ENCODE measurements at regions not wholly inside any gene's neighbourhood (a gene's known extent, or its start where the extent isn't known, plus 50 kb on each side); places are given as distances from the start of the nearest gene placed in this dataset.
"Not testable (repeated sequence)": the region's sequence is repeated elsewhere in the genome, so short reads cannot be mapped to it uniquely, and the experiment has no call there.

- intact Hi-C loops (cut with micrococcal nuclease; ENCODE audit: unreplicated experiment) = no loop called here
- no peaks in the 10 kb centered on the region for H3K36me3 ChIP-seq (ENCODE audit: insufficient read depth, low read length)
- POLR2A ChIA-PET = no interaction called here
- TF ChIP-seq EZH2phosphoT487 (IDR thresholded peaks at IDR 0.05; ENCODE audit: borderline replicate concordance, low read depth, low read length) (no peak), CTCF (conservative IDR thresholded peaks at IDR 0.05; ENCODE audit: low read length) (no peak)
- no peaks in the 10 kb centered on the region for H3K9me2 ChIP-seq (ENCODE audit: insufficient read depth, low read length)
- peaks cover 6% of the 10 kb centered on the region for H3K4me1 ChIP-seq (ENCODE audit: insufficient read depth, low read length, poor library complexity, severe bottlenecking)
- H3K4me3 ChIP-seq (ENCODE audit: low read depth, low read length, poor library complexity, severe bottlenecking) = no peak overlapping the region
- no peaks in the 10 kb centered on the region for H4K20me1 ChIP-seq (ENCODE audit: insufficient read depth, low read length)
- peak; percentile 10 for DNase-seq (ENCODE audit: low spot score)
- no peak overlapping the region for H2AFZ ChIP-seq (ENCODE audit: low read length)
- no peaks in the 10 kb centered on the region for H3K9me3 ChIP-seq (ENCODE audit: low read length)
- CTCF ChIA-PET (ENCODE audit: unreplicated experiment) = no interaction called here
- H3K4me2 ChIP-seq (ENCODE audit: low read length) = no peak overlapping the region
- no peaks in the 10 kb centered on the region for H3K79me2 ChIP-seq (ENCODE audit: insufficient read depth, low read depth, low read length)
- H3K27ac ChIP-seq (ENCODE audit: low read depth, low read length, poor library complexity, severe bottlenecking) = no peak overlapping the region
- BruUV-seq (replicated peaks) = no TSS peak
These were observed 211.6 kb downstream of the RAP2B start for GRCh38 chr3:153373606-153374005.

- H3K36me3 ChIP-seq (ENCODE audit: insufficient read depth, low read length); H3K79me2 ChIP-seq (ENCODE audit: insufficient read depth, low read depth, low read length); H3K4me2 ChIP-seq (ENCODE audit: low read length); intact Hi-C loops (cut with micrococcal nuclease; ENCODE audit: unreplicated experiment); H2AFZ ChIP-seq (ENCODE audit: low read length); H4K20me1 ChIP-seq (ENCODE audit: insufficient read depth, low read length); H3K27ac ChIP-seq (ENCODE audit: low read depth, low read length, poor library complexity, severe bottlenecking); DNase-seq (ENCODE audit: low spot score); BruUV-seq (replicated peaks); CTCF ChIA-PET (ENCODE audit: unreplicated experiment); H3K9me2 ChIP-seq (ENCODE audit: insufficient read depth, low read length); H3K4me1 ChIP-seq (ENCODE audit: insufficient read depth, low read length, poor library complexity, severe bottlenecking); H3K9me3 ChIP-seq (ENCODE audit: low read length); POLR2A ChIA-PET; H3K4me3 ChIP-seq (ENCODE audit: low read depth, low read length, poor library complexity, severe bottlenecking): not testable (repeated sequence)
These were observed 216.3 kb downstream of the RAP2B start for GRCh38 chr3:153378366-153378765.

GRCh38 chr3:153379516-153379915, 217.5 kb downstream of the RAP2B start:
- no peaks in the 10 kb centered on the region for H4K20me1 ChIP-seq (ENCODE audit: insufficient read depth, low read length)
- H3K36me3 ChIP-seq (ENCODE audit: insufficient read depth, low read length) = no peaks in the 10 kb centered on the region
- H3K79me2 ChIP-seq (ENCODE audit: insufficient read depth, low read depth, low read length) = no peaks in the 10 kb centered on the region
- no peak overlapping the region for H3K27ac ChIP-seq (ENCODE audit: low read depth, low read length, poor library complexity, severe bottlenecking)
- no peaks in the 10 kb centered on the region for H3K9me2 ChIP-seq (ENCODE audit: insufficient read depth, low read length)
- BruUV-seq (replicated peaks) = no TSS peak
- H3K4me1 ChIP-seq (ENCODE audit: insufficient read depth, low read length, poor library complexity, severe bottlenecking) = no peaks in the 10 kb centered on the region
- intact Hi-C loops (cut with micrococcal nuclease; ENCODE audit: unreplicated experiment) = no loop called here
- no peak overlapping the region for H3K4me2 ChIP-seq (ENCODE audit: low read length)
- H3K9me3 ChIP-seq (ENCODE audit: low read length) = no peaks in the 10 kb centered on the region
- no peak overlapping the region for H2AFZ ChIP-seq (ENCODE audit: low read length)
- ChIA-PET POLR2A (interaction anchor here (0.7 kb wide), 1 partner anchor 11 kb away, joined by 3 read pairs; no protein-coding TSS in a partner anchor), CTCF (ENCODE audit: unreplicated experiment) (no interaction called here)
- no peak overlapping the region for H3K4me3 ChIP-seq (ENCODE audit: low read depth, low read length, poor library complexity, severe bottlenecking)
- DNase-seq (ENCODE audit: low spot score) = no peak
- TF ChIP-seq CTCF (conservative IDR thresholded peaks at IDR 0.05; ENCODE audit: low read length) = no peak
- no peak for TF ChIP-seq EZH2phosphoT487 (IDR thresholded peaks at IDR 0.05; ENCODE audit: borderline replicate concordance, low read depth, low read length)
